CD4-positive, alpha-beta T cell (primary cell): ENCODE measurements at regions not wholly inside any gene's neighbourhood (a gene's known extent, or its start where the extent isn't known, plus 50 kb on each side); places are given as distances from the start of the nearest gene placed in this dataset.

ENCODE experiments used
- ATAC-seq: fragments of 200-7000 bp; cut with Tn5 transposase; one replicate; pipeline ENCODE4 v1.10.0; 2022; ENCODE audit warnings: mild to moderate bottlenecking; ENCODE audit not compliant: poor library complexity
- CTCF ChIA-PET: fragments of 350-600 bp; sonication (Branson Sonifier 250); formaldehyde crosslinking; loops from one replicate; lab custom pipeline; 2021; ENCODE audit warnings: antibody characterized with exemption, inconsistent platforms; lab: Charles Lee
- POLR2A ChIA-PET: fragments of 350-600 bp; sonication (Branson Sonifier 250); formaldehyde crosslinking; loops from one replicate; lab custom pipeline; 2021; ENCODE audit warnings: antibody characterized with exemption, inconsistent platforms; lab: Charles Lee
- DNase-seq, 14 experiments: peaks; one replicate each; pipeline ENCODE4 v3.0.0-alpha.2; 2013 to 2020; ENCODE audit warnings: mixed read lengths in 2 of 14
- H3K27ac ChIP-seq, 2 donors: one replicate each; pipeline versions ENCODE4 v1.5.1 to v1.7.0; 2013; ENCODE audit warnings: low read length in 2 of 2, low read depth in 1 of 2, mild to moderate bottlenecking in 1 of 2
- H3K27me3 ChIP-seq, 2 experiments: 1 replicate in 1 of 2; 2 replicates in 1 of 2; pipeline versions ENCODE4 v1.6.1 to v1.7.0; 2013; ENCODE audit warnings: low read length in 2 of 2, control low read depth in 1 of 2, mild to moderate bottlenecking in 1 of 2, moderate library complexity in 1 of 2; ENCODE audit not compliant: insufficient read depth in 2 of 2, control insufficient read depth in 1 of 2
- H3K36me3 ChIP-seq: one replicate; pipeline ENCODE4 v1.6.1; 2013; ENCODE audit warnings: low read length, control low read depth; ENCODE audit not compliant: insufficient read depth
- H3K4me1 ChIP-seq: one replicate; pipeline ENCODE4 v1.6.1; 2013; ENCODE audit warnings: low read length, control low read depth; ENCODE audit not compliant: insufficient read depth
- H3K4me3 ChIP-seq: one replicate; pipeline ENCODE4 v1.5.1; 2013; ENCODE audit warnings: mild to moderate bottlenecking, low read length, moderate library complexity
- H3K9me3 ChIP-seq, 2 experiments: 1 replicate in 1 of 2; 2 replicates in 1 of 2; pipeline versions ENCODE4 v1.6.1 to v1.7.0; 2013; ENCODE audit warnings: low read length in 2 of 2, mild to moderate bottlenecking in 2 of 2, control low read depth in 1 of 2, moderate library complexity in 1 of 2; ENCODE audit not compliant: control insufficient read depth in 1 of 2, insufficient read depth in 1 of 2
- H3K27ac Mint-ChIP-seq: one replicate; pipeline ENCODE4 v1.8.0; 2020; ENCODE audit warnings: mixed read lengths
- H3K27me3 Mint-ChIP-seq: one replicate; pipeline ENCODE4 v1.8.0; 2021; ENCODE audit warnings: mixed read lengths
- H3K36me3 Mint-ChIP-seq: one replicate; pipeline ENCODE4 v1.8.0; 2021; ENCODE audit warnings: low read depth, mixed read lengths
- H3K4me1 Mint-ChIP-seq: one replicate; pipeline ENCODE4 v1.8.0; 2021; ENCODE audit warnings: low read depth, mixed read lengths
- H3K4me3 Mint-ChIP-seq: one replicate; pipeline ENCODE4 v1.8.0; 2020; ENCODE audit warnings: mild to moderate bottlenecking, mixed read lengths
- H3K9me3 Mint-ChIP-seq: one replicate; pipeline ENCODE4 v1.8.0; 2020; ENCODE audit warnings: mixed read lengths
- intact Hi-C, 2 experiments: fragments of 100-400 bp; cut with DNase I in 1 of 2; cut with micrococcal nuclease in 1 of 2; formaldehyde crosslinking; loops; one replicate each; pipeline versions ENCODE4 v1.15.1 to v1.9.0; 2023 to 2025; cut with DNase I, micrococcal nuclease
- TF ChIP-seq, protein P1 (sequence below): fragments of 200-600 bp; IDR thresholded peaks from one replicate; pipeline ENCODE4 v1.8.0; 2022; ENCODE audit warnings: antibody characterized with exemption, mild to moderate bottlenecking

DNA sequence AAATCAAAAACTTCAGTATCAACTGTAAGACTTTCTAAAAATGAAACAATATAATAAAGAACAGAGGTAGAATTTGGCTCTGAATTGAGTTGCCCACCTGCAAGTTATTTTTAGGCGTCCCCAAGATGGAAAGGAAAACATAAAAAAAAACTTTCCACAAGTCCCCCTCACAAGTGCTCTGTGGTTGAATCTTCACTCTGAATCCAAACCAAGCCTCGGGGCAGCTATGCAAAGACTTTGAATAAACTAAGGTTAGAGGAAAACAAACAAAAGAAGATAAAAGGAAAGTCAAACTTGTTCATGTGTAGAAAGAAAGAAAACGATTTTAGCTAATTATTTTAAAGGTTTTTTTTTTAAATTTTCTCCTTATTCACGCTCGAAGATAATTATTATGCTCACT, 372.4 kb upstream of the SLIT2 start:
- CTCF ChIA-PET, result no interaction called here
- ATAC-seq, result no peak
- H3K4me1 ChIP-seq, result no peaks in the 10 kb centered on the region
- DNase-seq, result no peak
- H3K36me3 Mint-ChIP-seq, result no peaks in the 10 kb centered on the region
- POLR2A ChIA-PET, result no interaction called here
- intact Hi-C loops, result no loop called here
- H3K9me3 ChIP-seq, result no peaks in the 10 kb centered on the region
- H3K27ac Mint-ChIP-seq, result no peak overlapping the region
- H3K4me3 ChIP-seq, result no peak overlapping the region
- no peak overlapping the region for H3K4me3 Mint-ChIP-seq
- TF ChIP-seq, protein P1, sequence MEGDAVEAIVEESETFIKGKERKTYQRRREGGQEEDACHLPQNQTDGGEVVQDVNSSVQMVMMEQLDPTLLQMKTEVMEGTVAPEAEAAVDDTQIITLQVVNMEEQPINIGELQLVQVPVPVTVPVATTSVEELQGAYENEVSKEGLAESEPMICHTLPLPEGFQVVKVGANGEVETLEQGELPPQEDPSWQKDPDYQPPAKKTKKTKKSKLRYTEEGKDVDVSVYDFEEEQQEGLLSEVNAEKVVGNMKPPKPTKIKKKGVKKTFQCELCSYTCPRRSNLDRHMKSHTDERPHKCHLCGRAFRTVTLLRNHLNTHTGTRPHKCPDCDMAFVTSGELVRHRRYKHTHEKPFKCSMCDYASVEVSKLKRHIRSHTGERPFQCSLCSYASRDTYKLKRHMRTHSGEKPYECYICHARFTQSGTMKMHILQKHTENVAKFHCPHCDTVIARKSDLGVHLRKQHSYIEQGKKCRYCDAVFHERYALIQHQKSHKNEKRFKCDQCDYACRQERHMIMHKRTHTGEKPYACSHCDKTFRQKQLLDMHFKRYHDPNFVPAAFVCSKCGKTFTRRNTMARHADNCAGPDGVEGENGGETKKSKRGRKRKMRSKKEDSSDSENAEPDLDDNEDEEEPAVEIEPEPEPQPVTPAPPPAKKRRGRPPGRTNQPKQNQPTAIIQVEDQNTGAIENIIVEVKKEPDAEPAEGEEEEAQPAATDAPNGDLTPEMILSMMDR, result no peak
- no peaks in the 10 kb centered on the region for H3K4me1 Mint-ChIP-seq
- no peaks in the 10 kb centered on the region for H3K27me3 ChIP-seq
- H3K36me3 ChIP-seq, result no peaks in the 10 kb centered on the region
- no peaks in the 10 kb centered on the region for H3K27me3 Mint-ChIP-seq
- H3K27ac ChIP-seq, result no peak overlapping the region
- peaks cover 11% of the 10 kb centered on the region for H3K9me3 Mint-ChIP-seq

DNA sequence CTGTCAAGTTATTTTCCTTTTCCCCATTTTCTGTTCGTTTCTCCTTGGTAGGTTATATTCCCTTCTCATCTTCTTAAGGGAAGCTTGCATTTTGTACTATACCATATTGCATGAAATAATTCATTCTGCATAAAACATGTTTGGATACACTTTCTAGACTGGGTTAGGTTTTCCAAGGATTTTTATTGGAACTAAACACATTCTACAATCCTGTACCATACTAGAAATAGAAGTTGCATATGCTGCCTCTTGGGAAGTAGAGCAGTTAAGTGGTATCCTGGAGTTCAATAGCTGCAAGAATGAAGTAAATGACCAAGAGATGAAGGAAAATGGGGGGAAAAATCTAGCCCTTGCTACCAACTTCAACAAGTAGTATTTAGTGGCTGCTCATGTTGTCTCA, 393.7 kb upstream of the SLIT2 start:
- H3K36me3 ChIP-seq, result no peaks in the 10 kb centered on the region
- intact Hi-C loops, result no loop called here
- Mint-ChIP-seq H3K27me3 (no peaks in the 10 kb centered on the region), H3K4me1 (no peaks in the 10 kb centered on the region), H3K36me3 (no peaks in the 10 kb centered on the region), H3K4me3 (no peak overlapping the region), H3K9me3 (peaks cover 22% of the 10 kb centered on the region), H3K27ac (no peak overlapping the region)
- DNase-seq (no peak), ATAC-seq (no peak)
- H3K4me1 ChIP-seq, result no peaks in the 10 kb centered on the region
- ChIA-PET CTCF (no interaction called here), POLR2A (no interaction called here)
- H3K4me3 ChIP-seq, result no peak overlapping the region
- TF ChIP-seq, protein P1, result no peak
- H3K27ac ChIP-seq, result no peak overlapping the region
- no peaks in the 10 kb centered on the region for H3K9me3 ChIP-seq
- no peaks in the 10 kb centered on the region for H3K27me3 ChIP-seq

DNA sequence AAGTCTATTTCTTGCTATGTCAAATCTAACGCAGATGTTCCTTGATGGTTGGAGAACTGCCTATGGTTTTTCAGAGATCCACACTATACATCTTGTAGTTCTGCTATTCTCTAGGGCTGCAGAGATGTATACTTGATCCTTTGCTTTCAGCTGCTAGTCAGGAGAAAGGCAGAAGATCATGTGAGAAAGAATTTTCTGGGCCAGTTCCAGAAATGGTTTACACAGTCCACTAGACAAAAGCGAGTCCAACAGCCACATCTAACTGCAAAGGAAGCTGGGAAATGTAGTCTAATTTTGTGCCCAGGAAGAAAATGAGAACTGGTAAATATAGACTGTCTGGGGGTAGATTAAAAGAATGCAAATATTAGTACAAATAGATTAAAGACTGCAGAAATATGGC, 394.3 kb upstream of the SLIT2 start:
- intact Hi-C loops, result no loop called here
- POLR2A ChIA-PET, result no interaction called here
- ATAC-seq, result no peak

More for the DNA sequence above, 394.3 kb upstream of the SLIT2 start:
- Histone ChIP-seq H3K27me3 (no peaks in the 10 kb centered on the region), H3K36me3 (no peaks in the 10 kb centered on the region), H3K9me3 (no peaks in the 10 kb centered on the region), H3K4me3 (no peak overlapping the region), H3K27ac (no peak overlapping the region), H3K4me1 (no peaks in the 10 kb centered on the region)
- H3K4me3 Mint-ChIP-seq, result no peak overlapping the region
- CTCF ChIA-PET, result no interaction called here
- peaks cover 22% of the 10 kb centered on the region for H3K9me3 Mint-ChIP-seq
- no peaks in the 10 kb centered on the region for H3K36me3 Mint-ChIP-seq
- no peak overlapping the region for H3K27ac Mint-ChIP-seq
- TF ChIP-seq, protein P1, result no peak
- H3K27me3 Mint-ChIP-seq, result no peaks in the 10 kb centered on the region
- DNase-seq, result no peak
- no peaks in the 10 kb centered on the region for H3K4me1 Mint-ChIP-seq
